ENCODE measurements at regions not wholly inside any gene's neighbourhood (a gene's known extent, or its start where the extent isn't known, plus 50 kb on each side); places are given as distances from the start of the nearest gene placed in this dataset.

GRCh38 chr5:125451622-125452021 is 705.2 kb upstream of the ZNF608 start:
- Histone ChIP-seq H3K27ac (no peak overlapping the region), H3K4me2 (no peak overlapping the region), H3K4me3 (no peak overlapping the region), H3K9me3 (no peaks in the 10 kb centered on the region), H3K4me1 (no peaks in the 10 kb centered on the region; the same call in 2 of the 3 replicates)
- DNase-seq (ENCODE audit: low read depth in 1 of 2, low spot score in 1 of 2) (no peak), ATAC-seq (no peak), FAIRE-seq (no peak)
- ChIA-PET POLR2A (no interaction called here), CTCF (interaction anchor here (0.6 kb wide), 1 partner anchor 1780 kb away, joined by 3 read pairs; no protein-coding TSS in a partner anchor)
- peak; percentile 3 for TF ChIP-seq MAFK (IDR thresholded peaks at IDR 0.05; ENCODE audit: partially characterized antibody)
- TF ChIP-seq EHF (CRISPR knock-in tag; IDR thresholded peaks at IDR 0.05), result no peak
- TF ChIP-seq, protein P1, sequence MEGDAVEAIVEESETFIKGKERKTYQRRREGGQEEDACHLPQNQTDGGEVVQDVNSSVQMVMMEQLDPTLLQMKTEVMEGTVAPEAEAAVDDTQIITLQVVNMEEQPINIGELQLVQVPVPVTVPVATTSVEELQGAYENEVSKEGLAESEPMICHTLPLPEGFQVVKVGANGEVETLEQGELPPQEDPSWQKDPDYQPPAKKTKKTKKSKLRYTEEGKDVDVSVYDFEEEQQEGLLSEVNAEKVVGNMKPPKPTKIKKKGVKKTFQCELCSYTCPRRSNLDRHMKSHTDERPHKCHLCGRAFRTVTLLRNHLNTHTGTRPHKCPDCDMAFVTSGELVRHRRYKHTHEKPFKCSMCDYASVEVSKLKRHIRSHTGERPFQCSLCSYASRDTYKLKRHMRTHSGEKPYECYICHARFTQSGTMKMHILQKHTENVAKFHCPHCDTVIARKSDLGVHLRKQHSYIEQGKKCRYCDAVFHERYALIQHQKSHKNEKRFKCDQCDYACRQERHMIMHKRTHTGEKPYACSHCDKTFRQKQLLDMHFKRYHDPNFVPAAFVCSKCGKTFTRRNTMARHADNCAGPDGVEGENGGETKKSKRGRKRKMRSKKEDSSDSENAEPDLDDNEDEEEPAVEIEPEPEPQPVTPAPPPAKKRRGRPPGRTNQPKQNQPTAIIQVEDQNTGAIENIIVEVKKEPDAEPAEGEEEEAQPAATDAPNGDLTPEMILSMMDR (IDR thresholded peaks at IDR 0.05), result no peak
- TF ChIP-seq TP53 (CRISPR knock-in tag; IDR thresholded peaks at IDR 0.05), result no peak

- 41% methylated on average over 3 of the region's 3 CpGs for WGBS (ENCODE audit: missing lambda C conversion rate)
- Histone ChIP-seq H3K4me1 (no peaks in the 10 kb centered on the region), H3K9me3 (no peaks in the 10 kb centered on the region), H3K4me2 (no peak overlapping the region), H3K27ac (no peak overlapping the region), H3K4me3 (no peak overlapping the region)
- ATAC-seq (no peak), FAIRE-seq (no peak), DNase-seq (ENCODE audit: low read depth in 1 of 2, low spot score in 1 of 2) (no peak)
- no peak for TF ChIP-seq CHD4 (IDR thresholded peaks at IDR 0.05; ENCODE audit: borderline replicate concordance)
- TF ChIP-seq, protein P2, sequence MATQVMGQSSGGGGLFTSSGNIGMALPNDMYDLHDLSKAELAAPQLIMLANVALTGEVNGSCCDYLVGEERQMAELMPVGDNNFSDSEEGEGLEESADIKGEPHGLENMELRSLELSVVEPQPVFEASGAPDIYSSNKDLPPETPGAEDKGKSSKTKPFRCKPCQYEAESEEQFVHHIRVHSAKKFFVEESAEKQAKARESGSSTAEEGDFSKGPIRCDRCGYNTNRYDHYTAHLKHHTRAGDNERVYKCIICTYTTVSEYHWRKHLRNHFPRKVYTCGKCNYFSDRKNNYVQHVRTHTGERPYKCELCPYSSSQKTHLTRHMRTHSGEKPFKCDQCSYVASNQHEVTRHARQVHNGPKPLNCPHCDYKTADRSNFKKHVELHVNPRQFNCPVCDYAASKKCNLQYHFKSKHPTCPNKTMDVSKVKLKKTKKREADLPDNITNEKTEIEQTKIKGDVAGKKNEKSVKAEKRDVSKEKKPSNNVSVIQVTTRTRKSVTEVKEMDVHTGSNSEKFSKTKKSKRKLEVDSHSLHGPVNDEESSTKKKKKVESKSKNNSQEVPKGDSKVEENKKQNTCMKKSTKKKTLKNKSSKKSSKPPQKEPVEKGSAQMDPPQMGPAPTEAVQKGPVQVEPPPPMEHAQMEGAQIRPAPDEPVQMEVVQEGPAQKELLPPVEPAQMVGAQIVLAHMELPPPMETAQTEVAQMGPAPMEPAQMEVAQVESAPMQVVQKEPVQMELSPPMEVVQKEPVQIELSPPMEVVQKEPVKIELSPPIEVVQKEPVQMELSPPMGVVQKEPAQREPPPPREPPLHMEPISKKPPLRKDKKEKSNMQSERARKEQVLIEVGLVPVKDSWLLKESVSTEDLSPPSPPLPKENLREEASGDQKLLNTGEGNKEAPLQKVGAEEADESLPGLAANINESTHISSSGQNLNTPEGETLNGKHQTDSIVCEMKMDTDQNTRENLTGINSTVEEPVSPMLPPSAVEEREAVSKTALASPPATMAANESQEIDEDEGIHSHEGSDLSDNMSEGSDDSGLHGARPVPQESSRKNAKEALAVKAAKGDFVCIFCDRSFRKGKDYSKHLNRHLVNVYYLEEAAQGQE (IDR thresholded peaks at IDR 0.05), result no peak
- no peak for TF ChIP-seq HEYL (CRISPR knock-in tag; IDR thresholded peaks at IDR 0.05)
- TF ChIP-seq ZFP36 (IDR thresholded peaks at IDR 0.05; ENCODE audit: borderline replicate concordance, partially characterized antibody), result no peak
- TF ChIP-seq TFCP2L1 (CRISPR knock-in tag; IDR thresholded peaks at IDR 0.05), result no peak
- TF ChIP-seq CBX2 (IDR thresholded peaks at IDR 0.05; ENCODE audit: borderline replicate concordance, low read depth), result no peak
- no peak for TF ChIP-seq RFX5 (IDR thresholded peaks at IDR 0.05)
- no peak for TF ChIP-seq CEBPB (IDR thresholded peaks at IDR 0.05)
- no peak for TF ChIP-seq E2F6 (IDR thresholded peaks at IDR 0.05; ENCODE audit: borderline replicate concordance, low read depth)
- TF ChIP-seq RARB (CRISPR knock-in tag; IDR thresholded peaks at IDR 0.05), result no peak
- TF ChIP-seq ZC3H11A (IDR thresholded peaks at IDR 0.05), result no peak
- no peak for TF ChIP-seq CBX8 (IDR thresholded peaks at IDR 0.05)
- no peak for TF ChIP-seq JUNB (IDR thresholded peaks at IDR 0.05)
- no peak for TF ChIP-seq ZNF302 (CRISPR knock-in tag; IDR thresholded peaks at IDR 0.05)
- no peak for TF ChIP-seq POLR2A (IDR thresholded peaks at IDR 0.05; ENCODE audit: low read length)
- TF ChIP-seq PHF8 (IDR thresholded peaks at IDR 0.05; ENCODE audit: borderline replicate concordance, low read depth), result no peak
- no peak for TF ChIP-seq EHF (CRISPR knock-in tag; IDR thresholded peaks at IDR 0.05)
- no peak for TF ChIP-seq HOXB5 (CRISPR knock-in tag; IDR thresholded peaks at IDR 0.05)
- TF ChIP-seq SMC3 (IDR thresholded peaks at IDR 0.05), result no peak
- ChIA-PET CTCF (no interaction called here), POLR2A (no interaction called here)
These were observed 706.6 kb upstream of the ZNF608 start for GRCh38 chr5:125452991-125453390.
